PC-3 (cell line): ENCODE measurements at regions not wholly inside any gene's neighbourhood (a gene's known extent, or its start where the extent isn't known, plus 50 kb on each side); places are given as distances from the start of the nearest gene placed in this dataset.

Source experiments
- CTCF ChIP-seq: fragments of 300-600 bp; sonication (generic); conservative IDR thresholded peaks from 2 replicates; pipeline ENCODE4 v1.5.1; 2017; ENCODE audit warnings: antibody characterized with exemption, low read depth, mild to moderate bottlenecking, low read length
- EZH2 ChIP-seq: fragments of 300-600 bp; sonication (generic); IDR thresholded peaks from one replicate; pipeline ENCODE4 v1.6.1; 2017; ENCODE audit warnings: antibody characterized with exemption, mild to moderate bottlenecking, low read length; ENCODE audit not compliant: unreplicated experiment
- EZH2phosphoT487 ChIP-seq: fragments of 300-600 bp; sonication (generic); IDR thresholded peaks from 2 replicates; pipeline ENCODE4 v1.6.1; 2018; ENCODE audit warnings: mild to moderate bottlenecking, antibody characterized with exemption, low read length, borderline replicate concordance

GRCh38 chr3:74693696-74694393, 79.4 kb upstream of the CNTN3 start:
- no peak for TF ChIP-seq CTCF
- TF ChIP-seq EZH2: no peak
- no peak for TF ChIP-seq EZH2phosphoT487
